Testis (tissue), 2 donors: ENCODE measurements at regions not wholly inside any gene's neighbourhood (a gene's known extent, or its start where the extent isn't known, plus 50 kb on each side); places are given as distances from the start of the nearest gene placed in this dataset.

Experiments
- DNase-seq: peaks from one replicate; pipeline ENCODE4 v3.0.0-alpha.2; 2019
- H3K27ac ChIP-seq, 2 donors: fragments of 200-600 bp; sonication (generic); one replicate each; pipeline ENCODE4 v1.5.1; 2019
- H3K27me3 ChIP-seq: fragments of 200-600 bp; sonication (generic); one replicate; pipeline ENCODE4 v1.5.1; 2019
- H3K36me3 ChIP-seq: fragments of 200-600 bp; sonication (generic); one replicate; pipeline ENCODE4 v1.5.1; 2017; ENCODE audit warnings: low read depth; ENCODE audit errors: missing control alignments
- H3K4me1 ChIP-seq: fragments of 200-600 bp; sonication (generic); one replicate; pipeline ENCODE4 v1.5.1; 2019
- H3K4me3 ChIP-seq, 2 donors: fragments of 200-600 bp; sonication (generic); one replicate each; pipeline ENCODE4 v1.5.1; 2017 to 2019
- H3K9me3 ChIP-seq: fragments of 200-600 bp; sonication (generic); one replicate; pipeline ENCODE4 v1.5.1; 2017
- POLR2A ChIP-seq: fragments of 450-650 bp; IDR thresholded peaks from one replicate; pipeline ENCODE4 v1.6.1; 2017; ENCODE audit warnings: antibody characterized with exemption, mild to moderate bottlenecking, moderate library complexity
- WGBS, 2 donors: methylation state at CpG; one replicate each; pipeline ENCODE4 v1.1.5; 2018; 5-methylcytosine and 5-hydroxymethylcytosine counted together
- intact Hi-C: fragments of 100-400 bp; cut with DNase I; formaldehyde crosslinking; loops from one replicate; pipeline ENCODE4 v1.15.1; 2023; ENCODE audit warnings: low total_unique reads
- TF ChIP-seq, protein P1 (sequence below), 3 experiments: fragments of 450-650 bp in 2 of 3; fragments of 200-600 bp in 1 of 3; sonication (generic) in 1 of 3; IDR thresholded peaks; one replicate each; pipeline ENCODE4 v1.5.1; 2016 to 2019; ENCODE audit warnings: antibody characterized with exemption in 3 of 3, mild to moderate bottlenecking in 2 of 3, moderate library complexity in 1 of 3

DNA sequence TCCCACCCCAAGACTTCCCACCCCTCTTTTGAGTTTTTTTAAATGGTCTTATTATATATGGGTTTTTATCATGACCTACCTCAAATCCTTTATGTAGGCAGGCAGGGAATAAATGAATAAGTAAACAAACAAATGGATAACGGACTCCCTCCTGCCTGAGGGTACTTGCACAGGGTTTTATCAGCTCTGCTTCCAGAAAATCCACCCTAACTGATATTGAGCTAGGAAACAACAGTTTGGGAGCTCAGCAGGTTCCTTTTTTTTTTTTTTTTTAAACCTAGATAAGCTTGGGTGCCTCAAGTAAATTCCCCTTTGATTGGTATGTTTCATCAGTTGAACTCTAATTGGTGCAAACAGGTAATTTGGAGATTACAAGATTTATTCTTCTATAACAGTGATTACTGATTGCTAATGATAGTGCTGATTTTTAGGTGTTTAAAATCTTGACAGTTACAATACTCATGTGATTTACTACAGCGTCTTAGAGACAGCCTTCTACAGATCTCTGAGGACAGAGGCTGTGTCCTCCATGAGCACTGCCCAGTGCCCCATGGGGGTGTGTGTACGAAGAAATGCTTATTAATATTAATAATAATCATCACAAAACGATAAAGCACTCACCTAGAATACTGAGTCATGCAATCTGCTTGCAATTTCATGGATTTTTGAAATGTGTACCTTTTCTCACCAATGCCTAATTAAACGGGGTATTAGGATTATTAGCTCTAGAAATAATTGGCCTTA is 347.4 kb downstream of the RRAGC start:
- intact Hi-C loops, result no loop called here
- Histone ChIP-seq H3K27me3 (no peaks in the 10 kb centered on the region), H3K4me1 (no peaks in the 10 kb centered on the region)

DNA sequence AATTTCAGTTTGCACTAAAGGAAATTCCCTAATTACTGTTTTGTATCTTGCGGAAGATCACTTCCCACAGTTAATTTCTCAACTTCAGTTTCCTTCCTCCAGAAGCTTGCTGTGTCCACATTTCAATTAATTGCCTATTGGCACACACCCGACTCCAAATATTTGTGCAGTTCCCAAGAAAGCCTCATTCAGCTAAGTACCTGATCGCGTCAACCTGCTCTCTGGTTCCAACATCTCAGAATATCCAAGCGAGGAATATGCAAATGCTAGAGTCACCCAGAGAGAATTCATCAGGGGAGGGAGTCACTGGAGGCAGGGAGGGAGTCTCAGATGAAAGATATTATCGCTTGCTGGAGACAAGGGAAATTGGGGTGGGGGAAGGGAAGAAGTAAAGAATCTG is 351.3 kb downstream of the RRAGC start:
- Histone ChIP-seq H3K27ac (no peak overlapping the region), H3K9me3 (no peaks in the 10 kb centered on the region), H3K27me3 (no peaks in the 10 kb centered on the region), H3K36me3 (no peaks in the 10 kb centered on the region), H3K4me3 (no peak overlapping the region), H3K4me1 (no peaks in the 10 kb centered on the region)
- 55% methylated on average over 6 of the region's 6 CpGs for WGBS, 2 donors
- DNase-seq, result no peak
- TF ChIP-seq, protein P1, sequence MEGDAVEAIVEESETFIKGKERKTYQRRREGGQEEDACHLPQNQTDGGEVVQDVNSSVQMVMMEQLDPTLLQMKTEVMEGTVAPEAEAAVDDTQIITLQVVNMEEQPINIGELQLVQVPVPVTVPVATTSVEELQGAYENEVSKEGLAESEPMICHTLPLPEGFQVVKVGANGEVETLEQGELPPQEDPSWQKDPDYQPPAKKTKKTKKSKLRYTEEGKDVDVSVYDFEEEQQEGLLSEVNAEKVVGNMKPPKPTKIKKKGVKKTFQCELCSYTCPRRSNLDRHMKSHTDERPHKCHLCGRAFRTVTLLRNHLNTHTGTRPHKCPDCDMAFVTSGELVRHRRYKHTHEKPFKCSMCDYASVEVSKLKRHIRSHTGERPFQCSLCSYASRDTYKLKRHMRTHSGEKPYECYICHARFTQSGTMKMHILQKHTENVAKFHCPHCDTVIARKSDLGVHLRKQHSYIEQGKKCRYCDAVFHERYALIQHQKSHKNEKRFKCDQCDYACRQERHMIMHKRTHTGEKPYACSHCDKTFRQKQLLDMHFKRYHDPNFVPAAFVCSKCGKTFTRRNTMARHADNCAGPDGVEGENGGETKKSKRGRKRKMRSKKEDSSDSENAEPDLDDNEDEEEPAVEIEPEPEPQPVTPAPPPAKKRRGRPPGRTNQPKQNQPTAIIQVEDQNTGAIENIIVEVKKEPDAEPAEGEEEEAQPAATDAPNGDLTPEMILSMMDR (IDR thresholded peaks at IDR 0.05), result no peak
- no peak for TF ChIP-seq POLR2A
- intact Hi-C loops, result no loop called here

More for the DNA sequence above, 347.4 kb downstream of the RRAGC start:
- 68 to 80% methylated on average over 5 of the region's 5 CpGs for WGBS, 2 donors
- DNase-seq, result no peak
- Histone ChIP-seq H3K27ac (no peak overlapping the region), H3K36me3 (no peaks in the 10 kb centered on the region), H3K4me3 (no peak overlapping the region), H3K9me3 (no peaks in the 10 kb centered on the region)
- TF ChIP-seq POLR2A, result no peak
- TF ChIP-seq, protein P1 (IDR thresholded peaks at IDR 0.05), result no peak

DNA sequence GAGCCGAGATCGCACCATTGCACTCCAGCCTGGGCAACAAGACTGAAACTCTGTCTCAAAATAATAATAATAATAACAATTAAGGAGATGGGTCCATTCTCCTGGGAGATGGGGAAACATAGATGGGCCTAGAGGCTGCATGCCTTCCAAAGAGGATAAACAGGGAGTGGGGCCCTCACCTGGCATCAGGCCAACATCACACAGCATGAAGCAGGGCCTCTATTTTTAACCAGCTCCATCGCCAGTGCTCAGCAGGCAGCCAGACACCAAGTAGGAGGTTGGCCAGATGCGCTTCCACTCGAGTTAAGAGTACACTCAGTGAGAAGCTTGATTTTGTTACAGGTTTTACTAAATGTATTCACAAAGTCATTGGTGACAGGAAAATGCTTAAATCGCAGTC is 352.0 kb downstream of the RRAGC start:
- no peaks in the 10 kb centered on the region for H3K27me3 ChIP-seq
- H3K27ac ChIP-seq, result no peak overlapping the region
- WGBS, 2 donors, result 81 to 85% methylated on average over 6 of the region's 6 CpGs
- DNase-seq, result no peak
- intact Hi-C loops, result no loop called here
- H3K4me1 ChIP-seq, result no peaks in the 10 kb centered on the region
- H3K4me3 ChIP-seq, result no peak overlapping the region
- H3K36me3 ChIP-seq, result no peaks in the 10 kb centered on the region
- no peaks in the 10 kb centered on the region for H3K9me3 ChIP-seq
- TF ChIP-seq, protein P1 (IDR thresholded peaks at IDR 0.05), result no peak
- TF ChIP-seq POLR2A, result no peak

DNA sequence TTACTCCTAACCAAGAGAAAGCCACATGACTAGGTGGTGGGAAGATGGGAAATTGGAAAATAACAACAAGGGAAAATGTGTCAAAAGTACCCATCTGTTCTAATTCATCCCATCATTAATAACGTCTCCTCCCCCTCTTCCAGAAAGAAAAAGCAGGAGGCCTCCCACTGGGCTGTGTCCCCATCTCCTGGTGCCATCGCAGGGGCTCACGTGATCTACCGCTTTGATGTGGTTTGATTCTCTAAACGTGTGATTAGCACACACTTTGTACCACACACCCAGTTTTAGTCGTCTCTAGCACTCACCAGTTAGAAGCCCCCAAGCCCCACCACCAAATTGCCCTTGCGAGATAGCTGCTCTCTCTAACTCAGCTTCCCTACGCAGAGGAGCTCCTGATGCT is 353.6 kb downstream of the RRAGC start:
- H3K27me3 ChIP-seq, result no peaks in the 10 kb centered on the region
- no peak overlapping the region for H3K4me3 ChIP-seq
- H3K9me3 ChIP-seq, result no peaks in the 10 kb centered on the region
- no peaks in the 10 kb centered on the region for H3K36me3 ChIP-seq
- no peak for DNase-seq
- intact Hi-C loops, result no loop called here
- H3K27ac ChIP-seq, result no peak overlapping the region
- no peaks in the 10 kb centered on the region for H3K4me1 ChIP-seq
- TF ChIP-seq POLR2A, result no peak
- 54 to 56% methylated on average over 8 of the region's 8 CpGs for WGBS, 2 donors

DNA sequence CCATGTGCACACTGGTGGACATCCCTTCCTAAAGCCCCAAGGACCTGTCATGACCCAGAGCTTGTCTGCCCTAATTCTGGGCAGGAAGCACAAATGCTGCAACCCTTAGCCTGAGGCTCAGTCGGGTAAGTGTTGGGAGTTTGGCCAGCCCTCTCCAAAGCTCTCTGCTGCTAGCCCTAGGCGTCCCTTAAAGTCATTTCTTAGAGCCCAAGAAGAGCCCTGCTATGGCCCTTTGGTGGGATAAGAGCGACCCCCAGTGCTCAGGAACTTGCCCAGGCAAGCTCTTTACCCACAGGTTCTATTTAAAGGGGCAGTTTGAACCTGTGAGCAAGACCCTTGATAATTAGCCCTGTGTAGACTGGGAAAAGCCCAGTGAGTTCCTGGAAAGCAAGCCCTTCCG is 356.8 kb downstream of the RRAGC start:
- 52 to 61% methylated on average over 4 of the region's 4 CpGs for WGBS, 2 donors
- intact Hi-C loops, result no loop called here
- Histone ChIP-seq H3K27me3 (no peaks in the 10 kb centered on the region), H3K4me3 (no peak overlapping the region), H3K36me3 (no peaks in the 10 kb centered on the region), H3K4me1 (no peaks in the 10 kb centered on the region), H3K9me3 (no peaks in the 10 kb centered on the region), H3K27ac (no peak overlapping the region)
- DNase-seq, result no peak
- no peak for TF ChIP-seq POLR2A

DNA sequence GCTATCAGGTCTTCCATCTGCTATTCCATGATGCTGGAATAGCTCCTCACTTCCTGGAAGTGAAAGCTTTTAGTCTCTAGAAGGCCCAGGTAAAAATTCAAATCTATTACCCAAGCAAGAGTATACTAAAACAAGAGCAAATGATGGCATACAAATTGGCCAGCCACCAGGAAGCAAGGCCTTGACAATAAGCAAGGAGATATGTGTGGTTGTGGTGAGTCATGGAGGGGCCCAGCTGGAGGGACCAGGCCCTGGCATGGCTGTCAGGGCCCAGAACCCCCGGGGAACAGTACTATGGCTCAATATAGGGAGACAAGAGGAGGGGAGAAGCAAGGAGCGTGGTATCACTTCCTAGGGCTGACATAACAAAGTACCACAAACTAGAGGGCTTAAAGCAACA is 358.7 kb downstream of the RRAGC start:
- intact Hi-C loops, result no loop called here
- TF ChIP-seq POLR2A, result no peak
- TF ChIP-seq, protein P1 (IDR thresholded peaks at IDR 0.05), result no peak
- DNase-seq, result no peak
- no peaks in the 10 kb centered on the region for H3K27me3 ChIP-seq
- WGBS, 2 donors, result 88 to 95% methylated on average over 2 of the region's 2 CpGs
- H3K9me3 ChIP-seq, result no peaks in the 10 kb centered on the region
- no peaks in the 10 kb centered on the region for H3K4me1 ChIP-seq
- H3K36me3 ChIP-seq, result no peaks in the 10 kb centered on the region
- no peak overlapping the region for H3K27ac ChIP-seq
- H3K4me3 ChIP-seq, result no peak overlapping the region
